ENCODE measurements at regions not wholly inside any gene's neighbourhood (a gene's known extent, or its start where the extent isn't known, plus 50 kb on each side); places are given as distances from the start of the nearest gene placed in this dataset.

DNA sequence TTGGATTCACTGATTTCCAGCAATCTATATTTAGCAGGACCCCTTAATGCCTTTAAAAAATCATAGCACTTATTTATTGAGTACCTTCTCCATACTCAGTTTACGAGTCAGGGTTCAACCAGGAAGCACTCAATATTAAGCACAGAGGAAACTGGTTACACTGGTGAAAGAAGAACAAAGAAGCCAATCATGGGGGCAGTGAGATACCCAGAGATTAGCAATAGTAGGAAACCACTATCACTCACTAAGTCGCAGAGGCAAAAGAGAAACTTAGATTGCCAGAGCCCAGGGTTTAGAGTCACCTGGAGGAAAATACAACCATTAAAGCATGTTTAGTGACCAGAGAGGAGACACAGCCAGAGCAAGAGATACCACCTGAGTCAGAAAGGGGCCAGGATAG lies 670.5 kb upstream of the USP24 start:
- Histone ChIP-seq H3K4me3 (ENCODE audit: low read length) (no peak overlapping the region), H3K9ac (ENCODE audit: extremely low read depth, low read length, poor library complexity, severe bottlenecking) (no peak overlapping the region), H3K4me1 (ENCODE audit: control insufficient read depth, insufficient read depth, low read length) (no peaks in the 10 kb centered on the region), H3K27ac (ENCODE audit: low read depth, low read length) (no peak overlapping the region), H3K27me3 (ENCODE audit: control insufficient read depth, insufficient read depth, low read length, poor library complexity, severe bottlenecking) (peaks cover 8% of the 10 kb centered on the region), H3K36me3 (ENCODE audit: control insufficient read depth, insufficient read depth, low read length) (no peaks in the 10 kb centered on the region), H3K9me3 (ENCODE audit: control insufficient read depth, low read length) (peaks cover 5% of the 10 kb centered on the region)
- Mint-ChIP-seq H3K27ac (no peak overlapping the region), H3K9me3 (no peaks in the 10 kb centered on the region), H3K36me3 (ENCODE audit: low read depth) (no peaks in the 10 kb centered on the region), H3K4me3 (no peak overlapping the region), H3K27me3 (ENCODE audit: insufficient read depth) (peaks cover 4% of the 10 kb centered on the region), H3K4me1 (peaks cover 3% of the 10 kb centered on the region)
- DNase-seq: no peak
- 87 to 100% methylated on average over 1 to 2 of the region's 2 CpGs for WGBS, 2 experiments (ENCODE audit: insufficient coverage in 1 of 2, insufficient read length in 1 of 2)
- no peak for TF ChIP-seq CTCF (conservative IDR thresholded peaks at IDR 0.05)

GRCh38 chr1:55882931-55883330 lies 667.8 kb upstream of the USP24 start:
- H3K27ac Mint-ChIP-seq: no peak overlapping the region
- no peaks in the 10 kb centered on the region for H3K36me3 Mint-ChIP-seq (ENCODE audit: low read depth)
- no peak overlapping the region for H3K9ac ChIP-seq (ENCODE audit: extremely low read depth, low read length, poor library complexity, severe bottlenecking)
- no peaks in the 10 kb centered on the region for H3K9me3 Mint-ChIP-seq
- no peak overlapping the region for H3K4me3 Mint-ChIP-seq
- TF ChIP-seq CTCF (conservative IDR thresholded peaks at IDR 0.05): no peak
- H3K4me3 ChIP-seq (ENCODE audit: low read length): no peak overlapping the region
- H3K4me1 ChIP-seq (ENCODE audit: control insufficient read depth, insufficient read depth, low read length): peaks cover 4% of the 10 kb centered on the region
- no peak overlapping the region for H3K27ac ChIP-seq (ENCODE audit: low read depth, low read length)
- peaks cover 13% of the 10 kb centered on the region for H3K27me3 Mint-ChIP-seq (ENCODE audit: insufficient read depth)
- no peaks in the 10 kb centered on the region for H3K36me3 ChIP-seq (ENCODE audit: control insufficient read depth, insufficient read depth, low read length)
- 87 to 100% methylated on average over 1 to 5 of the region's 6 CpGs for WGBS, 2 experiments (ENCODE audit: insufficient coverage in 1 of 2, insufficient read length in 1 of 2)
- H3K4me1 Mint-ChIP-seq: no peaks in the 10 kb centered on the region
- H3K27me3 ChIP-seq (ENCODE audit: control insufficient read depth, insufficient read depth, low read length, poor library complexity, severe bottlenecking): peaks cover 24% of the 10 kb centered on the region
- DNase-seq: no peak
- no peaks in the 10 kb centered on the region for H3K9me3 ChIP-seq (ENCODE audit: control insufficient read depth, low read length)

DNA sequence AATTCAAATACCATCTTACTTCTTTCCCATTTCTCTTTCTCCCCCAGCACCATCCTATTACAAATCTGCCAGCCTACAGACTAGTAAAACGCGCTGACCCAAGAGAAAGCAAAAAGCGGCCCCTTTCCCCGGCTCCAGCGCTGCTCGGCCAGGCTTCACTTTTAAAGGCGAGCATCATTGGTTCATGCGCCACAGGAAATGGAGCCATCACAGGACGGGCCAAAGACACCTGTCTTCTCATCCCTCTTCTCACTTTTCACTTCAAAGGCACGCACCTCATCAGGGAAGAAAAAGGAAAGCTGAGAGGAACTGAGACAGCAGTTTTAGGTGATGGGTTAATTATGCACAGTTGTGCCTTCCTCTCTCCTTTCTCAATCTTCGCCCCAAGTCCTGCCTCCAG lies 664.2 kb upstream of the USP24 start:
- Histone ChIP-seq H3K9me3 (ENCODE audit: control insufficient read depth, low read length) (no peaks in the 10 kb centered on the region), H3K36me3 (ENCODE audit: control insufficient read depth, insufficient read depth, low read length) (no peaks in the 10 kb centered on the region), H3K4me1 (ENCODE audit: control insufficient read depth, insufficient read depth, low read length) (peaks cover 4% of the 10 kb centered on the region), H3K9ac (ENCODE audit: extremely low read depth, low read length, poor library complexity, severe bottlenecking) (no peak overlapping the region), H3K27me3 (ENCODE audit: control insufficient read depth, insufficient read depth, low read length, poor library complexity, severe bottlenecking) (peaks cover 16% of the 10 kb centered on the region), H3K27ac (ENCODE audit: low read depth, low read length) (no peak overlapping the region), H3K4me3 (ENCODE audit: low read length) (no peak overlapping the region)
- WGBS, 2 experiments (ENCODE audit: insufficient coverage in 1 of 2, insufficient read length in 1 of 2): 94 to 100% methylated on average over 2 to 11 of the region's 11 CpGs
- H3K4me3 Mint-ChIP-seq: no peak overlapping the region
- no peaks in the 10 kb centered on the region for H3K9me3 Mint-ChIP-seq
- DNase-seq: no peak
- TF ChIP-seq CTCF (conservative IDR thresholded peaks at IDR 0.05): no peak
- H3K27ac Mint-ChIP-seq: no peak overlapping the region
- peaks cover 3% of the 10 kb centered on the region for H3K4me1 Mint-ChIP-seq
- H3K27me3 Mint-ChIP-seq (ENCODE audit: insufficient read depth): peaks cover 11% of the 10 kb centered on the region
- no peaks in the 10 kb centered on the region for H3K36me3 Mint-ChIP-seq (ENCODE audit: low read depth)

Measured in endodermal cell (in vitro differentiated cells).